WTC11 (cell line): ENCODE measurements at regions not wholly inside any gene's neighbourhood (a gene's known extent, or its start where the extent isn't known, plus 50 kb on each side); places are given as distances from the start of the nearest gene placed in this dataset.

Source experiments
- CTCF ChIP-seq: fragments of 200-600 bp; IDR thresholded peaks from 2 replicates; pipeline ENCODE4 v1.8.0; 2022; ENCODE audit warnings: antibody characterized with exemption
- ERG ChIP-seq: fragments of 250-450 bp; sonication (Bioruptor Pico); IDR thresholded peaks from 2 replicates; pipeline ENCODE4 v1.8.0; 2021; ENCODE audit warnings: mild to moderate bottlenecking
- FOXP4 ChIP-seq: sonication (generic); formaldehyde crosslinking; IDR thresholded peaks from 2 replicates; pipeline ENCODE4 v1.8.0; 2022; ENCODE audit warnings: mild to moderate bottlenecking, missing genetic modification reagents
- GRHL2 ChIP-seq: fragments of 250-450 bp; sonication (Bioruptor Pico); IDR thresholded peaks from 2 replicates; pipeline ENCODE4 v1.8.0; 2022; ENCODE audit warnings: mild to moderate bottlenecking, moderate library complexity; ENCODE audit not compliant: insufficient replicate concordance, severe bottlenecking
- MAX ChIP-seq: sonication (generic); formaldehyde crosslinking; IDR thresholded peaks from 2 replicates; pipeline ENCODE4 v1.8.0; 2022; ENCODE audit warnings: mild to moderate bottlenecking, missing genetic modification reagents

GRCh38 chr6:16836144-16836981, 75.1 kb upstream of the ATXN1 start:
- no peak for TF ChIP-seq CTCF
- TF ChIP-seq MAX (CRISPR knock-in tag) = no peak
- TF ChIP-seq ERG (CRISPR knock-in tag) = no peak
- no peak for TF ChIP-seq FOXP4 (CRISPR knock-in tag)
- no peak for TF ChIP-seq GRHL2 (CRISPR knock-in tag)
